GM19351 (cell line): ENCODE measurements at regions not wholly inside any gene's neighbourhood (a gene's known extent, or its start where the extent isn't known, plus 50 kb on each side); places are given as distances from the start of the nearest gene placed in this dataset.
"Not testable (repeated sequence)": the region's sequence is repeated elsewhere in the genome, so short reads cannot be mapped to it uniquely, and the experiment has no call there.

ENCODE experiments used
- ATAC-seq: cut with Tn5 transposase; IDR thresholded peaks from one replicate; pipeline ENCODE4 v1.9.1; 2021; ENCODE audit warnings: mild to moderate bottlenecking, moderate library complexity; ENCODE audit not compliant: unreplicated experiment

DNA sequence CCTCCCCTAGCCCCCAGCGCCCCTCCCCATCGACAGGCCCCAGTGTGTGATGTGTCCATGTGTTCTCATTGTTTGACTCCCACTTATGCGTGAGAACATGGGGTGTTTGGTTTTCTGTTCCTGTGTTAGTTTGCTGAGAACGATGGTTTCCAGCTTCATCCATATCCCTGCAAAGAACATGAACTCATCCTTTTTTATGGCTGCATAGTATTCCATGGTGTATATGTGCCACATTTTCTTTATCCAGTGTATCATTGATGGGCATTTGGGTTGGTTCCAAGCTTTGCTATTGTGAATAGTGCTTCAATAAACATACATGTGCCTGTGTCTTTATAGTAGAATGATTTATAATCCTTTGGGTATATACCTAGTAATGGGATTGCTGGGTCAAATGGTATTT lies 107.6 kb upstream of the ADGRG2 start:
- ATAC-seq, result not testable (repeated sequence)

DNA sequence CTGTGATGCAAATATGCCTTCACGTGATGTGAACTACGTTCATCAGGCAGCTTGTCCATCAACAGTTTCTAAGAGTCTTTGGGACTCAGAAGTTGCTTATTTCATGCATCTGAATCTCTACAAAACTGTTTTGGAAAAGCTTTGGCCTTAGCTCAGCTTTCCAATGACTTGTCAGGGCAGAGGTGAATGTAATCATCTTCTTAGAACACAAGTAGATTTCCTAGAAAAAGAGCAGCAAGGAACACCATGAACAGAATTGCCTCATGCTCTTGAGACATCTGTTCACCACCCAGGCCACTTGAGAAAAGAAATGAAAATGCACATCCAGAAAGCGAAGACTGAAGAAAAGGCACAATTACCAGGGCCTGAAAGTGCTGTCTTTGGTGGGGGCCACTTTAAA lies 105.8 kb upstream of the PDHA1 start:
- no peak for ATAC-seq

DNA sequence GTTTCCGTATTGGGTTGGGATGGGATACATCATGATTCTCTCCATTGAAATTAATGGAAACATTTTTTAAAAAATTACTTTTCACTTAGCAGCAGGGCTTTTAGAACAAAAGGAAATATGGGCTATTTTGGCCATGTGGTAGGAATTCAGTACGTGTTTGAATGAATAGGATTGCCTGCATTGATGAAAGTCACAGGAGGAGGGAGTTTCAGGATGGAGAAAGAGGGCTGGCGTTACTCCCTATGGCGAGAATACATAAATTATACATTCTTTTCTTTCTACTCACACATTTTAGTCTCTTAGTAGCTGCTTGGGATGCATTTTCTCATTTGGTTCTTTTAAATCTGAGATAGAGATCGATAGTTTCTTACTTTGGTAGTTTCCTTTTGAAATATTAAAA lies 100.3 kb upstream of the PDHA1 start:
- no peak for ATAC-seq

DNA sequence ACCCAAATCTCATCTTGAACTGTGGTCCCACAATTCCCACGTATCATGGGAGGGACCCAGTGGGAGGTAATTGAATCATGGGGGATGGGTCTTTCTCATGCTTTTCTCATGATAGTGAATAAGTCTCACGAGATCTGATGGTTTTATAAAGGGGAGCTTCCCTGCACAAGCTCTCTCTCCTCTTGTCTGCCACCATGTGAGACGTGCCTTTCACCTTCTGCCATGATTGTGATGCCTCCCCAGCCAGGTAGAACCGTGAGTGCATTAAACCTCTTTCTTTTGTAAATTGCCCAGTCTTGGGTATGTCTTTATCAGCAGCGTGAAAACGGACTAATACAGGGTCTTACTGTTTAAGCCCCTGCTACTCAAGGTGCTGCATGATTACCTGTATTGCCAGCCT lies 98.8 kb upstream of the PDHA1 start:
- ATAC-seq, result not testable (repeated sequence)

DNA sequence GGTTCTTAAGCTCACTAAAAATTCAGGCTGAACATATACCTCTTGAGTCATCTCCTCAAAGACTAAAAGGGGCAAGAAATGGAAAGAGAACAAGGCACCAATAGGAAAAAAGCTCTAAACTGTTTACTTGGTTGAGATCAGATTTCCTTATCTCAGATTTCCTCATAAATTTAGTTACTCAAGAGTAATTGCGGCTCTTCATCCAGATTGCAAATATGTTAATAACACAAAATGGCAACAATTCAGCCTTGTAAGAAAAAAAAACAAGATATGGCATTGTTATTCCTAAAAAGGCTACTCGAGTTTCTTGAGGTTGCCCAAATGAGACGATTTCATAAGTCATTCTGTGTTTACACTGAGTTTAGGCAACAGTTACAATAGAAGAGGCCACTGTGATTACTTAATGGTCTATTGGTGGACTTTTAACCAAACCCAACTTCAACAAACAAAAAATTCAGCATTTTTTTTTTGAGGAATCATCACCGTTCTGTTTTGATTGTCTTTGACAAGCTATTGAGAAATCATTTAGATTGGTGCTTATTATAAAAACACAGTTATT lies 97.9 kb upstream of the PDHA1 start:
- ATAC-seq, result no peak

DNA sequence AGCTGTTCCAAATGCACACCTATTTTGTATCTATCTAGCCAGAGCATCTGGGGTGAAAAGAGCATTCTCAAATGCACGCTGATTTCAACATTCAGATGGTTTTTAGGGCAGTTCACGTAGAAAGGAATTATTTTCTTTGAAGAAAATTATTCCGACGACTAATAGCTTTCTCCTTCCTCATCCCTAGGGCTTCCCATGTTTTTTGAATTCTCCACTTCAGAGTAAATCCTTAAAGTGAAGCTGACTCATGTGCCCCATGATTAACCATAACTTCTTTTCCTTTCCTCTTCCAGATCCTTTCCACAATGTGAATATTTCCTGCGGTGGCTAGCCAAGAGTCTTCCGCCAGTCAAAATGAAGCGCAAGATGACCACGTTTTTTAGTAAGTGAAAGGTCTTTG lies 86.7 kb upstream of the PDHA1 start:
- no peak for ATAC-seq

DNA sequence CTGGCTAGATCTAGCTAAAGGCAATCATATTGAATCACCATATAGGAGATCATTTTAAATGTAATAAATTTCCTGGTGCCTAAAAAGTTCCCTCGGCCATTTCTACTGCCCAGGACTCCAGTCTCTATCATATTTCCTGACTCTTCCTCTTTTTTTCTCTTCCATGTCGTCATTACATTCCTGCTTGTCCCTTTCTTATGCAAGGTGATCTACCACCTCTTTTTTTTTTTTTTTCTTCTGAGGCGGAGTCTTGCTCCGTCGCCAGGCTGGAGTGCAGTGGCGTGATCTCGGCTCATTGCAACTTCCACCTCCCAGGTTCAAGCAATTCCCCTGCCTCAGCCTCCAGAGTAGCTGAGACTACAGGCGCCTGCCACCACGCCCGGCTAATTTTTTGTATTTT lies 82.7 kb upstream of the PDHA1 start:
- not testable (repeated sequence) for ATAC-seq

DNA sequence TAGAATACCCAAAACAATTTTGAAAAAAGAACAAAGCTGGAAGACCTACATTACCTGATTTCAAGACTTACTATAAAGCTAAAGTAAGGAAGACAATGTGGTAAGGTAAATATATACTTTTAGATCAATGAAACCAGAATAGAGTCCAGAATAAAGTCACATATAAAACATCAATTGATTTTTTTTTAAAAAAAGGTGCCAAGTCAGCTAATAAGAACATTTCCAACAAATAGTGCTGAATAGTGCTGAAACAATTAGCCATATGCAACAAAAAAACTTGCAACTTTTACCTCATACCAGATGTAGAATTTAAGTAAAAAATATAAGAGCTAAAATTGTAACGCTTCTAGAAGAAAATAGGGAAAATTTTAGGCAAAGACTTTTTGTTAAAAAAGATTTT lies 73.0 kb upstream of the PDHA1 start:
- ATAC-seq, result no peak

DNA sequence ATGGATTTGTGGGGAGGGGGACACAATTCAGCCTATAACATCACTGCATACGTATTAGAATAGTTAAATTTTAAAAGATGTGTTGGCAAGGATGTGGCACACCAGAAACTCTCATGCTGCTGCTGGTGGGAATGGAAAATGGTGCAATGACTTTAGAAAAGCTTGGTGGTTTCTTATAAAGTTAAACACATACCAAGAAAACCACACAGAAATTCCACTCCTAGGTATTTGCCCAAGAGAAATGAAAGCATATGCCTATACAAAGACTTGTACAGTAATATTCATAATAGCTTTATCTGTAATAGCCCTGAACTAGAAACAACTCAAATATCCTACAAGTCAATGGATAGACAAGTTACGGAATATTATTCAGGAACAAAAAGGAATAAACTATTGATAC lies 71.3 kb upstream of the PDHA1 start:
- ATAC-seq, result no peak

DNA sequence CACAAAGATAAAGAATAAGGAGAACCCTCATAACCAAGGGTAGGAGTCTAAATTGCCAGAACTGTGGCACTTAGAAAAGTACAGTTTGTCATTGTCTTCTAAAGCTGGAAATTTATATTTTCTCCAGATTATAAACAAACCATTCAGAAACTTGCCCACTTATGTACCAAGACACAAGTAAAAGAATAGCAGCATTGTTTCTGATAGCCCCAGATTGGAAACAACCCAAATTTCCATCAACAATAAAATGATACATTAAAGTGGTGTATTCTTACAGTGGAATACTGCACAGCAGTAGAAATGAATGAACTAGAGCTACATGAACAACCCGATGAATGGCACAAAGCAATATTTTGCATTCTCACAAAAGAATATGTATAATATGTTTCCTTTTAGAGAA lies 63.1 kb upstream of the PDHA1 start:
- no peak for ATAC-seq

DNA sequence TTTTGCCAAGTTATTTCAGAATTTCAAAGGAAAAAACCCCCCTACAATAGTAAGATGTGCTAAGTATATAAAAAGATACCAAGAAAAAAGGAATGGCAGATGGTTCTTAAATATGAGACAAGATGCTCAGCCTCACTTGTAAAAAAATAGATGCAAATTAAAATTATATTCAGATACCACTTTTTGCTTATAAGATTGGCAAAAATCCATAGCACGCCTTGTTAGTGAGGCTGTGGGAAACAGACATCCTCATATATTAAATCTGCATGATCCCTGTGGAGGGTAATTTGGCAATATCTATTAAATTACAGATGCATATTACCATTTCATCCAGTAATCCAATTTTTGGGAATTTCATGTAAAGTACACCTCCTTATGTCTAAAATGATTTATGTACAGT lies 62.5 kb upstream of the PDHA1 start:
- ATAC-seq, result no peak

DNA sequence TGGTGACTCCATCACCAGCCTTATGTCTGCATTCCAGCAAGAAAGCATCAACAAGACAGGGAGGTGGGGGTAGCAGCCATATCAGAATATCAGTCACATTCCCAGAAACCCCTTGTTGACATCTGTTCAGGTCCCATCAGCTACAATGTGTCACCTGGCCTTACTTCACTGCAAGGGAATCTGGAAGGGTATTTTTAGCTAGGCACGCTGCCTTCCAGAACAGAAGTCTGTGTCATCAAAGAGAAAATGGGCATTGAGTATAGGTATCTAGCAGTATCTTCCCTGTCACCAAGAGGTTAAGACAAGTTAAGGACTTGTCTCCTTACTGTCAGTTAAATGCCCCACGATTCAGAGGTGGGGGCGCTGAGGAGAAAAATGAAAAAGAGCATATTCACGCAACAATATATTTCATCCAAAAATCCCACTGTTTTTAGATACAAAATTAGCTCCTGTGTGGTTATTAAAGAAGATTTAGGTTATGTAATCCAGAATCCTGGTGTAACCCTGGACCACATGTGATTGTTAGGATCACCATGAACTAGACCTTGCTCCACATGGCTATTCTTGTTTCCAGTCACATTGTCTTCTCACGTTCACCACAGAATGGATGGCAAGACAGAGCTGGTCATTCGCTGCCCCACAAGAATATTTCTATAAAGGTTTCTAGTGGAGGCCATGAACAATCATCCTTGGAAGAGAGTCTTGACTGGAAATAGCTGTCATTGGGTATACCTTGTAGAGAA lies 60.0 kb upstream of the PDHA1 start:
- ATAC-seq, result no peak

DNA sequence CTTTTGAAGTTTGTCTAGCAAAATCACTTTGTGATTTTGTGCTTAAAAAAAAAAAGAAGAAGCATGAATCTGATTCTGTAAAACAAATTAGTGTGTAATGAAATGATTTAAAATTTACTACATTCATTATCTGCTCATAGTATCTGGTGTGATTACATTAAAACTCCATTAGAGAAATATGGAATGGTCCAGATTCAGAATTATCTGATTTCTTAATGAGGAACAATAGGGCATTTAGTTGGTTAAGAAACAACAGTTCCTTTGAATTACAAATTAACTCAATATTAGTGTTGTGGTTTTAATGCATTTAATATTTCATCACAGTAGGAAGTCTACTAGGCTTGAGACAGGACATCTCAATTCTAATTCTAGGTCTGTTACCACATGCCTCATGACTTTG lies 57.9 kb upstream of the PDHA1 start:
- no peak for ATAC-seq

DNA sequence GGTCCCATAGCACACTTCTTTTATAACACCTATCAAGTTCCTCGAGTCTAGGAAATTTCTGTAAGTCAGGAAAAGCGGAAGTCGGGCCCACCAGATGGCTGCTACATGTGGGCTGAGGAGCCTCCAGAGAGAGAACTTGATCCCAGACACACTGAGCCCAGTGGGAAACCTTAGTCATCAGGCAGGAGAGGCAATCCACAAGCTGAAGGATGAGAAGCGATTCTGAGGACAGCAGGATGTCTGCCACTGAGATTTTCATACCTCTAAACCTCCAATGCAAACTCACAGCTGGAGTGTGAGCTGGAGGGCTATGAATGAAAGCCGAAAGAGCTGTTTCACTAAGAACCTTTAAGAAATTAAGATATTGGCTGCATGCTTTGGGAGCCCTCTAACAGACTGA lies 52.6 kb upstream of the PDHA1 start:
- ATAC-seq, result no peak

DNA sequence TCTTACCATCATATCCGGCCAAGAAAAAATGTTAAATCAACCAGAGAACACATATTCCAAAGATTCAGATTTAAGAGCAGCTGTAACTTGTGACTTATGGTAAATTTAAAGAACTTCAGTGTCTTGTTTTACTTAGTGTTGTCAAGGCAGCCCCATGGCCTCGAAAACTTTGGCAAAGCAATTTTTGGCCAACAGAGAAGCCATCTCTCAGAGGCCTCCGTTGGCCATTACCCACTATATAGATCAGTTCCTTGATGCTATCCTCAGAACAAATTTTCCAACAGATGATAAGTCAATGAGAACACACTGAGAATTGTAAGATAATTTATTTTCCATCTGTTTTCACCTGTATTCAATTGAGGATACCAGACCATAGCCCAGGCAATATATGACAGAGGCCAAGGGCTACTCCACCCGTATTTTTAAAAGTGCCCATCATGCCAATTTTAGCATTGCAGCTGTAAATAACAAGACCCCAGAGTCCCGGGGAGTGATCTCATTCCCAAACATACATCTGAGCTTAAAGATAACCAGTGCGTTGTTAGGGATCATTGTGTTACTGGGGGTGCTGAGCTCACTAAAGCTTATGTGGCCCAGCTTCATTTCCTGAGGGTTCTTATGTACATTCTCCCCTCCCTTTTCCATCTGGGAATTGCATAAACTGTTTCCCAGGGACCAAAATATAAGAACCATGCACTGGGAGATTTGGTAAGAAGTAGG lies 50.0 kb upstream of the PDHA1 start:
- no peak for ATAC-seq
